K562 (cell line): ENCODE measurements at regions not wholly inside any gene's neighbourhood (a gene's known extent, or its start where the extent isn't known, plus 50 kb on each side); places are given as distances from the start of the nearest gene placed in this dataset.

ENCODE experiments used
- ATAC-seq: fragments of 200-7000 bp; cut with Tn5 transposase; 3 replicates; pipeline ENCODE4 v1.9.1; 2020; ENCODE audit warnings: moderate library complexity
- BruUV-seq: library from RNA; stranded (reverse); fragments of 400-500 nt; replicated peaks from 2 replicates; lab custom pipeline; 2021; lab: Mats Ljungman, UMichigan
- CTCF ChIA-PET: fragments of 300-600 bp; formaldehyde crosslinking; extraction: SDS; loops from one replicate; lab custom pipeline; 2021; ENCODE audit warnings: low intra/inter-chr PET ratio; lab: Yijun Ruan, JAX
- POLR2A ChIA-PET: fragments of 300-600, 350-650 bp; sonication (Branson Sonifier 250); formaldehyde crosslinking; extraction: SDS; loops from one replicate; lab custom pipeline; 2021; ENCODE audit warnings: antibody characterized with exemption, inconsistent platforms; lab: Yijun Ruan, JAX
- DNase-seq, 4 experiments: peaks; one replicate each; pipeline versions ENCODE4 v3.0.0 to v3.0.0-alpha.2; 2011 to 2018; ENCODE audit warnings: low spot score in 3 of 4, mixed read lengths in 3 of 4; ENCODE audit errors: extremely low read depth in 1 of 4
- FAIRE-seq: peaks from 2 replicates; lab custom pipeline; 2011; peaks lifted over from hg19 to GRCh38; lab: Jason Lieb, UNC
- H2AFZ ChIP-seq: 2 replicates; pipeline ENCODE4 v1.6.0; 2011; ENCODE audit warnings: low read depth, low read length, control low read depth, inconsistent platforms
- H3K27ac ChIP-seq: fragments of 200-600 bp; 3 replicates; pipeline ENCODE4 v1.8.0; 2011; ENCODE audit warnings: low read depth, mild to moderate bottlenecking, control low read depth, inconsistent platforms, low read length, moderate library complexity, mixed read lengths; ENCODE audit errors: extremely low read depth
- H3K27me3 ChIP-seq, 2 experiments: fragments of 300-600 bp in 1 of 2; 2 replicates in 1 of 2; 3 replicates in 1 of 2; pipeline versions ENCODE4 v1.6.0 to v1.8.0; 2011; ENCODE audit warnings: inconsistent platforms in 2 of 2, low read length in 2 of 2, mild to moderate bottlenecking in 1 of 2, mixed read lengths in 1 of 2, moderate library complexity in 1 of 2; ENCODE audit not compliant: control insufficient read depth in 2 of 2, insufficient read depth in 2 of 2
- H3K36me3 ChIP-seq: fragments of 300-600 bp; 3 replicates; pipeline ENCODE4 v1.8.0; 2011; ENCODE audit warnings: mild to moderate bottlenecking, low read length, inconsistent platforms; ENCODE audit not compliant: control insufficient read depth, insufficient read depth
- H3K4me1 ChIP-seq, 2 experiments: fragments of 200-600 bp in 1 of 2; replicated peaks in 1 of 2; 2 replicates in 1 of 2; 3 replicates in 1 of 2; pipeline versions ENCODE4 v1.5.1 to v1.8.0; 2011; ENCODE audit warnings: inconsistent platforms in 2 of 2, low read length in 2 of 2, mild to moderate bottlenecking in 1 of 2, mixed read lengths in 1 of 2, moderate library complexity in 1 of 2; ENCODE audit not compliant: control insufficient read depth in 2 of 2, insufficient read depth in 2 of 2
- H3K4me2 ChIP-seq: 2 replicates; pipeline ENCODE4 v1.6.1; 2011; ENCODE audit warnings: low read length, control low read depth, inconsistent platforms, mixed read lengths; ENCODE audit not compliant: insufficient read depth
- H3K4me3 ChIP-seq: fragments of 200-600 bp; sonication (generic), shearing (Covaris generic); 2 replicates; pipeline ENCODE4 v1.5.1; 2016; ENCODE audit warnings: control low read depth, inconsistent platforms
- H3K79me2 ChIP-seq: fragments of 200-600 bp; 3 replicates; pipeline ENCODE4 v1.8.0; 2011; ENCODE audit warnings: low read length, inconsistent platforms; ENCODE audit not compliant: control insufficient read depth, insufficient read depth
- H3K9ac ChIP-seq, 2 experiments: 2 replicates each; pipeline versions ENCODE4 v1.6.0 to v1.6.1; 2011; ENCODE audit warnings: low read depth in 2 of 2, low read length in 2 of 2, control low read depth in 1 of 2, inconsistent platforms in 1 of 2, mild to moderate bottlenecking in 1 of 2, mixed read lengths in 1 of 2; ENCODE audit not compliant: insufficient read depth in 1 of 2
- H3K9me1 ChIP-seq: one replicate; pipeline ENCODE4 v1.6.0; 2011; ENCODE audit warnings: inconsistent platforms, mild to moderate bottlenecking, low read length, moderate library complexity; ENCODE audit not compliant: control insufficient read depth, insufficient read depth
- H3K9me3 ChIP-seq: replicated peaks from 2 replicates; pipeline ENCODE4 v1.5.1; 2011; ENCODE audit warnings: low read depth, low read length, inconsistent platforms; ENCODE audit not compliant: control insufficient read depth, insufficient read depth
- H4K20me1 ChIP-seq: replicated peaks from 2 replicates; pipeline ENCODE4 v1.6.1; 2011; ENCODE audit warnings: low read length, inconsistent platforms, mixed read lengths; ENCODE audit not compliant: control insufficient read depth, insufficient read depth
- BRD9 ChIP-seq: fragments of 450-650 bp; IDR thresholded peaks from 2 replicates; pipeline ENCODE4 v1.6.1; 2018; ENCODE audit warnings: low read depth; ENCODE audit not compliant: partially characterized antibody
- DDX20 ChIP-seq: fragments of 450-650 bp; IDR thresholded peaks from 2 replicates; pipeline ENCODE4 v1.6.1; 2016; ENCODE audit warnings: missing genetic modification characterization, low read depth, mild to moderate bottlenecking, missing compliant biosample characterization, moderate library complexity
- KLF6 ChIP-seq: fragments of 250-450 bp; sonication (Bioruptor Pico); IDR thresholded peaks from 2 replicates; pipeline ENCODE4 v1.4.0; 2020; ENCODE audit warnings: mild to moderate bottlenecking, moderate library complexity, borderline replicate concordance
- NFE2 ChIP-seq: IDR thresholded peaks from 2 replicates; pipeline ENCODE4 v1.6.1; 2014; ENCODE audit warnings: antibody characterized with exemption, low read depth
- PHTF2 ChIP-seq: fragments of 250-450 bp; sonication (Bioruptor Pico); IDR thresholded peaks from 2 replicates; pipeline ENCODE4 v1.5.0; 2021; ENCODE audit warnings: mild to moderate bottlenecking
- PRMT5 ChIP-seq: sonication (generic); formaldehyde crosslinking; IDR thresholded peaks from 2 replicates; pipeline ENCODE4 v1.5.0; 2020; ENCODE audit warnings: missing genetic modification reagents
- TCFL5 ChIP-seq: fragments of 250-450 bp; sonication (Bioruptor Pico); conservative IDR thresholded peaks from 2 replicates; pipeline ENCODE4 v1.6.1; 2021; ENCODE audit warnings: mild to moderate bottlenecking, moderate library complexity, matching md5 sums
- WGBS: fragments of 100-300 bp; shearing (Covaris generic); methylation state at CpG from one replicate; pipeline ENCODE4 v1.1.6; 2016; ENCODE audit warnings: low coverage, mixed read lengths; ENCODE audit not compliant: insufficient coverage; ENCODE audit errors: missing lambda C conversion rate; 5-methylcytosine and 5-hydroxymethylcytosine counted together
- in situ Hi-C: fragments of 300-500 bp; cut with MboI; formaldehyde crosslinking; loops from 4 replicates; pipeline ENCODE4 v1.15.0; 2018; ENCODE audit warnings: inconsistent platforms, mixed read lengths
- intact Hi-C: fragments of 100-400 bp; cut with micrococcal nuclease; formaldehyde crosslinking; loops from 2 replicates; pipeline ENCODE4 v1.14.2; 2022
- TF ChIP-seq, protein P1 (sequence below): sonication (generic); IDR thresholded peaks from 2 replicates; pipeline ENCODE4 v1.6.1; 2016
- TF ChIP-seq, protein P2 (sequence below): fragments of 450-650 bp; formaldehyde crosslinking; IDR thresholded peaks from 2 replicates; pipeline ENCODE4 v1.4.0; 2022; ENCODE audit warnings: mild to moderate bottlenecking, moderate library complexity
- TF ChIP-seq, protein P3 (sequence below): fragments of 450-650 bp; IDR thresholded peaks from 2 replicates; pipeline ENCODE4 v1.7.1; 2018; ENCODE audit warnings: mild to moderate bottlenecking, low read depth; ENCODE audit not compliant: partially characterized antibody

DNA sequence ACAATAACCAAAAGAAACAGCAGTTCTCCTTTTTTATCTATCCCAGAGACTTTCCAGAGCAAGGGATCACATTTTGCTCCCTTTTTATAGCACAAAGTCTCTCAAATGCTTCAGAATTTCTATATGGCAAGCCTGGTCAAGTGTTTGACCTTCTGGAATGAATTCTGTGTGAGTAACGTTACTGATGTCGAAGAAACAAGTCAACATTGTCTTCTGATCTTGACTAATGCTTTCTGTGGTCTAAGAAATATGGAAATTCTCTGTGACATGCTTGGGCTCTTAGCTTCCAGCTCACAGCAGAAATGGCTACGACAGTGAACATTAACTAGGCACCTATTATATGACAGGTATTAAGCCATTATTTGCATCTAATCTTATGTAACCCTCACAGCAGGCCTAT, 411.7 kb downstream of the CADM1 start:
- FAIRE-seq (no peak), DNase-seq (no peak), ATAC-seq (no peak)
- CTCF ChIA-PET = no interaction called here
- no peaks in the 10 kb centered on the region for H3K9me1 ChIP-seq
- H3K27ac ChIP-seq = no peak overlapping the region
- H4K20me1 ChIP-seq = no peaks in the 10 kb centered on the region
- intact Hi-C loops = no loop called here
- H3K27me3 ChIP-seq = no peaks in the 10 kb centered on the region
- in situ Hi-C loops = no loop called here
- no peaks in the 10 kb centered on the region for H3K4me1 ChIP-seq
- H3K9ac ChIP-seq = no peak overlapping the region
- WGBS = 0% methylated on average over 3 of the region's 3 CpGs
- no peaks in the 10 kb centered on the region for H3K9me3 ChIP-seq
- TF ChIP-seq DDX20 (tag) = no peak
- TF ChIP-seq KLF6 (CRISPR knock-in tag) = no peak
- TF ChIP-seq NFE2 = no peak
- TF ChIP-seq, protein P1, sequence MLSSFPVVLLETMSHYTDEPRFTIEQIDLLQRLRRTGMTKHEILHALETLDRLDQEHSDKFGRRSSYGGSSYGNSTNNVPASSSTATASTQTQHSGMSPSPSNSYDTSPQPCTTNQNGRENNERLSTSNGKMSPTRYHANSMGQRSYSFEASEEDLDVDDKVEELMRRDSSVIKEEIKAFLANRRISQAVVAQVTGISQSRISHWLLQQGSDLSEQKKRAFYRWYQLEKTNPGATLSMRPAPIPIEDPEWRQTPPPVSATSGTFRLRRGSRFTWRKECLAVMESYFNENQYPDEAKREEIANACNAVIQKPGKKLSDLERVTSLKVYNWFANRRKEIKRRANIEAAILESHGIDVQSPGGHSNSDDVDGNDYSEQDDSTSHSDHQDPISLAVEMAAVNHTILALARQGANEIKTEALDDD = no peak
- TF ChIP-seq BRD9 = no peak
- no peaks in the 10 kb centered on the region for H3K36me3 ChIP-seq
- BruUV-seq = no TSS peak
- POLR2A ChIA-PET = no interaction called here
- H3K4me2 ChIP-seq = no peak overlapping the region
- no peaks in the 10 kb centered on the region for H3K79me2 ChIP-seq
- H3K4me3 ChIP-seq = no peak overlapping the region
- H2AFZ ChIP-seq = no peak overlapping the region

DNA sequence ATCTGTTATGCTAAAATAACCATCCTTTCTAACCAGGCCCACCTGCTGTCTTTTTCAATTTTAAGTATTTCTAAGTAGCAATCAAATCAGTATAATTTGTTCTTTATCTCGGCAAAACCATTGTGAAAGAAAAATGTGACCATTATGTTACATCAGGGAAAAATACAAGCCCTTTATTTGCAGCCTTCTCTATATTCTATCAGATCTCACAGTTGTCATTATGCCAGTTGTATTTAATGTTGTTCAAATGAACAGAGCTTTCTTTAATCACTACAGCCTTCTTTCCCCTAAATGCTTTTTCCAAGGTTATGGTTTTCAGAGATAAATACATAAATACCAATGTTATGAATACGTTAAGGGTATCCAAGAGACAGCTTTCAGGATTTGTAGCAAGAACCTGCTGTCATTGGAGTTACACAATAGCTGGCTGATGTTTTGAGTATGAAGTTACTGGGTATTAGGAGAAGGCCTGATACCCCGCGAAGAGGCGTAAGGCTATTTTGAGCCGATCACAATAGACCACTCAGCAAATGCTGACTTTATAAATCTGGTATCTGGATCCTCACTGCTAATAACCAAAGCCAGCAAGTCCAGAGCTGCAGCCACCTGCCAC, 406.3 kb downstream of the CADM1 start:
- ChIA-PET CTCF (no interaction called here), POLR2A (no interaction called here)
- Histone ChIP-seq H2AFZ (no peak overlapping the region), H3K9ac (no peak overlapping the region), H3K4me2 (no peak overlapping the region), H3K27ac (no peak overlapping the region), H3K27me3 (no peaks in the 10 kb centered on the region), H3K4me1 (no peaks in the 10 kb centered on the region), H3K9me1 (no peaks in the 10 kb centered on the region), H4K20me1 (no peaks in the 10 kb centered on the region), H3K36me3 (no peaks in the 10 kb centered on the region), H3K79me2 (no peaks in the 10 kb centered on the region), H3K9me3 (no peaks in the 10 kb centered on the region), H3K4me3 (no peak overlapping the region)
- DNase-seq (no peak), ATAC-seq (no peak), FAIRE-seq (no peak)
- 0% methylated on average over 6 of the region's 6 CpGs for WGBS
- intact Hi-C loops (no loop called here), in situ Hi-C loops (no loop called here)
- no TSS peak for BruUV-seq
- no peak for TF ChIP-seq PHTF2 (CRISPR knock-in tag)
- TF ChIP-seq, protein P2, sequence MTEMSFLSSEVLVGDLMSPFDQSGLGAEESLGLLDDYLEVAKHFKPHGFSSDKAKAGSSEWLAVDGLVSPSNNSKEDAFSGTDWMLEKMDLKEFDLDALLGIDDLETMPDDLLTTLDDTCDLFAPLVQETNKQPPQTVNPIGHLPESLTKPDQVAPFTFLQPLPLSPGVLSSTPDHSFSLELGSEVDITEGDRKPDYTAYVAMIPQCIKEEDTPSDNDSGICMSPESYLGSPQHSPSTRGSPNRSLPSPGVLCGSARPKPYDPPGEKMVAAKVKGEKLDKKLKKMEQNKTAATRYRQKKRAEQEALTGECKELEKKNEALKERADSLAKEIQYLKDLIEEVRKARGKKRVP (CRISPR knock-in tag) = no peak
- TF ChIP-seq, protein P3, sequence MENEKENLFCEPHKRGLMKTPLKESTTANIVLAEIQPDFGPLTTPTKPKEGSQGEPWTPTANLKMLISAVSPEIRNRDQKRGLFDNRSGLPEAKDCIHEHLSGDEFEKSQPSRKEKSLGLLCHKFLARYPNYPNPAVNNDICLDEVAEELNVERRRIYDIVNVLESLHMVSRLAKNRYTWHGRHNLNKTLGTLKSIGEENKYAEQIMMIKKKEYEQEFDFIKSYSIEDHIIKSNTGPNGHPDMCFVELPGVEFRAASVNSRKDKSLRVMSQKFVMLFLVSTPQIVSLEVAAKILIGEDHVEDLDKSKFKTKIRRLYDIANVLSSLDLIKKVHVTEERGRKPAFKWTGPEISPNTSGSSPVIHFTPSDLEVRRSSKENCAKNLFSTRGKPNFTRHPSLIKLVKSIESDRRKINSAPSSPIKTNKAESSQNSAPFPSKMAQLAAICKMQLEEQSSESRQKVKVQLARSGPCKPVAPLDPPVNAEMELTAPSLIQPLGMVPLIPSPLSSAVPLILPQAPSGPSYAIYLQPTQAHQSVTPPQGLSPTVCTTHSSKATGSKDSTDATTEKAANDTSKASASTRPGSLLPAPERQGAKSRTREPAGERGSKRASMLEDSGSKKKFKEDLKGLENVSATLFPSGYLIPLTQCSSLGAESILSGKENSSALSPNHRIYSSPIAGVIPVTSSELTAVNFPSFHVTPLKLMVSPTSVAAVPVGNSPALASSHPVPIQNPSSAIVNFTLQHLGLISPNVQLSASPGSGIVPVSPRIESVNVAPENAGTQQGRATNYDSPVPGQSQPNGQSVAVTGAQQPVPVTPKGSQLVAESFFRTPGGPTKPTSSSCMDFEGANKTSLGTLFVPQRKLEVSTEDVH = no peak
- no peak for TF ChIP-seq TCFL5
- TF ChIP-seq PRMT5 (CRISPR knock-in tag) = no peak
